GM21825 (cell line): ENCODE measurements at regions not wholly inside any gene's neighbourhood (a gene's known extent, or its start where the extent isn't known, plus 50 kb on each side); places are given as distances from the start of the nearest gene placed in this dataset.

ENCODE experiments used
- ATAC-seq: cut with Tn5 transposase; IDR thresholded peaks from one replicate; pipeline ENCODE4 v1.9.1; 2021; ENCODE audit warnings: mild to moderate bottlenecking, moderate library complexity; ENCODE audit not compliant: unreplicated experiment

DNA sequence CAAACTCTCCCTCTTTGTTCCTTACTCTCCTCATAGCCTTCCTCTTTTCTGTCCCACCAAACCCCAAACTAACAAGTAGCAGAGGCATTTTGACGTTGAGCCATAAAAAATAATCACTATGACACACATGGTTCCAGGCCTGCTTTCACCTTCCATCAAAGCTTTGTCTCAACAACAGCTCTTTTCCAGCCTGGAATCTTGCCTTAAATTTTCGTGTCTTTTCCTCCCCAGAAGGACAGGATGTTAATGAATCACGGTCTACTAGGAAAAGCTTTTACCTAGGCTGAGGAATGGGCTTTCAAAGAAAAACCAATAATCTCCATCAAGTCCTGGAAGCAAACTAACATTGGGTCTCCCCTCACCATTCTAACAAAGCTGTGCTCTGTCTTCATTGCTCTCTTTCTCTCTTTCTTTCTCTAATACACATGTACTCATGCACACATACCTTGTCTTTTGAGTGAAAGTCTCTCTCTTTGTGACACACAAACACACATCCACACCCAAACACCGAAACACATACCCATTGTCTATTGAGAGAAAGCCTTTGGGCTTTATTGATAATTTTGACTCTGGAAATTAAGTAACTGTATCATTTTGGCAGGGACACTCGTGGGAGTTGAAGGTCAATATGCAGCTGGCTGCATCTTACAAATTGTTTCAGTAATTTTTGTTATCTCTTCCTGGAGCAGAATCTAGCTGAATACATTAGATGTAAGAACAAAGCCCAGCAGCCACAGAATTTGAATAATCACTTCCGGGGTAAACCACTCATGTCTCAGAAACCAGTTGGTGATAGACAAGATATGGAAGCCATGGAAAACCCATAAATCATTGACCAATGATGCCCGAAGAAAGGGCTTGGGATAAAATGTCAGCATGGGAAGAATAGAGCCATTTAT lies 107.4 kb upstream of the SLC4A7 start:
- ATAC-seq: peak; percentile 55

DNA sequence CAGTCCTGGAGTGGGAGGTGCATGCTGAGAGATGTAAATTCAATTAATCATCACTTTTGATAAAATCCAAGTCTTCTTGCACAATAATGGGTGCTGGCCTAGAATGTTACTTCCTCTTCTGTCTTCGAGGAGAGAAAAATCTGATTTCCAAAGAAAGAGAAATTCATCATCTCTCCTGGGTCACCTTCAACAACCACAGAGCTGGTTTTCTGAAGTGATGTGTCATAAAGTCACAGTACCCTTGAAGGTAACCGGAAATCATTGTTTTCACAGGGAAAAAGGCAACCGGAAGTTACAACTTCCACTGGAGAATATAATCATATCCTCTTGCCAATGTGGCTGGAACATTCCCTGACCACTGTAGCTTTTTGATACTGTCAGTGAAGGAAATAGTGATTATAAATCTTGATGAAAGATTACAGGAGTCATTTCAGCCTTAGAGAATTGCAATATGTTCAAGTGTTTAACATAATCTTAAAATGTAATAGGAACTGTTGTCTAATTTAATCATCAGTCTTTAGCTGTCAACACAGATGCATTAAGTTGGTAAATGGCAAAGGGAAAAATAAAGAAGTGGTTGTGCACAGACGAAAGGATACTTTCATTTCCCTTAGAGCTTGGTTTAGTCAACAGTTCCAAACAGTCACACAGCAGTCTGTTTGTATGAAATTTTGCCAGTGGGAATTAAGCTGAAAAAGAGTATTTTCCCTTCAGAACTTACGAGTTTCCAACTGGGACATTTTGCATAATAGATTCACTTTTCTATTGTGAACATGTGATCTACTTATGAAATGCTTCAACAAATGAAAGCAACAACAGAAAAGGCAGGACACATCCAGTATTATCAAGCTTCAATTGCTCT lies 106.5 kb upstream of the SLC4A7 start:
- ATAC-seq: no peak

DNA sequence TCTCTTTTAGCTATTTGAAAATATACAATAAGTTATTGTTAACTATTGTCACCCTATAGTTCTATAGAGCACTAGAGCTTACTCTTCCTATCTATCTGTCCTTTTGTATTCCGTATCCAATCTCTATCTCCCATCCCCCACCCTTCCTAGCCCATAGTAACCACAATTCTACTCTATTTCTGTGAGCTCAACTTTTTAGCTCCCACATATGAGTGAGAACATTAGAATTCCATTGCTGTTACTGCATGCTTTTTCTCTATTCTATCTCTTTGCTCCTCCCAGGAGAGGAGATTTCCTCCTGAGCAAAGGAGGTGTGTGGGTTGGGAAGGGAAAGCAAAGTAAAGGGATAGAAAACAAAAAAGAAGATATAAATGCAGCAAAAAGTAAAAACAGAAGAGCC lies 105.6 kb upstream of the SLC4A7 start:
- no peak for ATAC-seq

DNA sequence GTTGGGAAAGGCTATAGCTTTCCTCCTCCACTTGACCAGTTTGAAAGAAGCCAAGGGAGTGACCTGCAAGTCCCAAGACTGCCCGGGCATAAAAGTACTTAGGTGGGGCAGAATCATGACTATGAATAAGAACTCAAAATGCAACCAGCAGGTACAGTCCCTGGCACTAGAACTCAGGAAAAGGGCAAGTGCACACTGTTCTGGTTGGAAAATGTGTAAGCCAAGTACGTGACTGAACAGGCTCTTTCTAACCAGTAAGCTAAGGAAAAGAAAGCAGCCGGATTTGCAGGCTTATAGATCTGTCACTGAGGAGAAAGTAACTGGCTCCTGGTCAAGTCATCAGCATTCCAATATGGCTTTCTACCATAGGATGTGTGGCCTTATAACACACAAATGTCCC lies 101.2 kb upstream of the SLC4A7 start:
- ATAC-seq: no peak

DNA sequence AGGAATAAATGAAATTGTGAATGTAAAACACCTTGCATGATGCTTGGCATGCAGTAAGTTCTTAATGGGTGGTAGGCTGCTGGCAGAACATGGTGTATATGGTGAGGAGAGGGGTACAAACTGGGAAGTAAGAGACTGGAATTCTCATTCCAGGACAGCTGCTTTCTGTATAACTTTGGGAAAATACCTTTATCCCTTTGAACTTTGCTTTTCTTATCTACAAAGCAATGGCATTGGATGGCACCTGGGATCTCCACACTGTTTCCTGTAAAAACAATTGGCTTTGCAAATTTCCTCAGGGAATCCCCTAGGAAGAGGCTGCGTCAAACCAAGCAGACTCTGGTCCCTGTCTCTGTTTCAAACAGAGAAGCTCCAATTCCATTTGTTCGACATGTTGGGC lies 100.7 kb upstream of the SLC4A7 start:
- no peak for ATAC-seq

DNA sequence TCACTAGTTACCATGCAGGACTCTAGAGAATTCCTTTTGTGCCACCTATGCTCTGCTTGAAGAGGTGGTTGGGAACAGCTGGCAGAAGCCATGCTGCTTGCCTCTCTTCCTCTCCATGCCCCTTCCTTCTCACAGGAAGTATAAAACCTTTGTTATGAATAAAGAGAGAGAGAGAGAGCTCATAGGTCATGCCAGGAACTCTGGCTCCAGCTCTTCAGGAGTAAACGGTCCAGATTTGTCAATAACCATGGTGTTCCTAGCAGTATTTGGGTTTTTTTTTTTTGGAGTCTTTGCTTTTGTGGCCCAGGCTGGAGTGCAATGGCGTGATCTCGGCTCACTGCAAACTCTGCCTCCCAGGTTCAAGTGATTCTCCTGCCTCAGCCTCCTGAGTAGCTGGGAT lies 97.7 kb upstream of the SLC4A7 start:
- ATAC-seq: no peak

DNA sequence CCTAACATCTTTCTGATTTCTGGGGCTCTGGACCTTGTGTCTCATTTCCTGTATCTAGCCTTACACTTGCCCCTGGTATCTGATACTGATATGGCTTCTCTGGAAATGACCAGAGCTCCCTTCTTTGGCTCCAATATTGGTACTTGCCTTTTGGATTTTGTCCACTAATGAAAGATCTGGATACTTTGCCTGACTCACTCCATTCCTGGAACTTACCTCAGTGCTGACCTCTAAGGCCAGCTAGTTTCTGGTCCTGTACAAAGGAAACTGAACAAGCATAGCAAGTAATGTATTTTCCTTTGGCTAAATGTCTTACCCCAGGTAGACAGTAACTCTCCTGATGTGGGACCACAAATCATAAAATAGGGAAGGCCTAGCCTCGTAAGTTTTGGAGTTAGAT lies 93.8 kb upstream of the SLC4A7 start:
- no peak for ATAC-seq

DNA sequence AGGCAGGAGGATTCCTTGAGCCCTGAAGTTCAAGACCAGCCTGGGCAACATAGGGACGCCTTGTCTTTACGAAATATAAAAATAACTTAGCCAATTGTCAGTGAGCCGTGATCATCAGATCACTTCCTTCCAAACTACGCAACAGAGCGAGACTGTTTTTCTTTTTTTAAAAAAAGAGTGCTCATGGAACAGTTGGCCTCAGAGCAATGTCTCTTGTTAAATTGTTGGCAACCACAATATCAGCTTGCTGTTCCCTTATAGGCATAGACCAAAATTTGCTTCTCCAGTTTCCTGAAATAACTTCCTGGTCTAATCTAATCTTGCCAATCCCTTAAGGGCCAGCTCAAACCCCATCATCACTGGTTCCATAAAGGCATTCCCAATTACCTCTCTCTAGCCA lies 93.3 kb upstream of the SLC4A7 start:
- ATAC-seq: no peak

DNA sequence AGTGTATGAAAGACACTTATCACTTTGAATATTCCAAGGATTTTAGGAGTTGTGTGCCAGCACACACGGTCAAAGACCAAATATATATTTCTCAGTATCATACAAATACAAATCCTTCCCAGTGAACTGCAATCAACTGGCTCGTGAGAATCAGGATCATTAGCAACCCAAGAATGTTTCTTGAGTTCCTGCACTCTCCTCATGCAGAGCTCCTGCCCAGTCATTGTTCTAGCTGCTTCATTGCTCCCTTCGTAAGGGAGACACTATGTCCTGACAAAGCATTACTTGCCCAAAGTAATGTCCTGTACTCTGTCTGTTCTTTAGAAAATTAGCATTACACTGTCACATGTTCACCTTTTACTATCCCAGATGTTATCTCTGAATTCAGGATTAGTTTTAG lies 92.0 kb upstream of the SLC4A7 start:
- no peak for ATAC-seq

DNA sequence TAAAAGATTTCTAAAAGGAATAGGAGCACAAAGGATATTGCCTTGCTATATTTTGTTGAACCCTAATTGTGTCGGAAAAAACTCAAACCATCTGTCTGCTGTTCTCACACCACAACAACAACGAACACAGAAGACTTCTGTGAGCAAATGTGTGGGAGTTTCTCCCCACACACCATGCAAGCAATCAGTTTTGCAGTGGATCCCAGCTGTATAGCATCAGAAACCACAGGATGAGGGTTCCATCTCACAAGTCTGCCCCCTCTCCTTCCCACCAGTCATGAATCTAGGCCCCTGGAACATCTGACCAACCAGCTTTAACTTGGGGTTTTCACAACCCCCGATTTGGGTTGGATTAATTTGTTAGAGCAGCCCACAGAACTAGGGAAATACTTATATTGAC lies 91.3 kb upstream of the SLC4A7 start:
- no peak for ATAC-seq

DNA sequence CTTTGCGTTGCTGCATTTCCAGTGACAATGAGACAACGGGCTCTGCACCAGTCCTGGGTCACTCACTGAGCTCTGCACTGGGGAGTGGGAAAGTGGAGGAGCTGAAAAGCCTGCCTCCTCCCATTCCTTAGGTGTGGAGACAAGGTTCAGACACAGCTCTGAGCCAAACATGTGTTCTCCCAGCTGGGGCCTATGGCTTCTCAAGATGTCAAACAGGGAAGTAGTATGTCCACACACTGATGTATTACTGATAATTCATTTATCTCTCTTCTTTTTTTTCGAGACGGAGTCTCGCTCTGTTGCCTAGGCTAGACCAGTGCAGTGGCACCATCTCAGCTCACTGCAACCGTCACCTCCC lies 90.2 kb upstream of the SLC4A7 start:
- no peak for ATAC-seq

DNA sequence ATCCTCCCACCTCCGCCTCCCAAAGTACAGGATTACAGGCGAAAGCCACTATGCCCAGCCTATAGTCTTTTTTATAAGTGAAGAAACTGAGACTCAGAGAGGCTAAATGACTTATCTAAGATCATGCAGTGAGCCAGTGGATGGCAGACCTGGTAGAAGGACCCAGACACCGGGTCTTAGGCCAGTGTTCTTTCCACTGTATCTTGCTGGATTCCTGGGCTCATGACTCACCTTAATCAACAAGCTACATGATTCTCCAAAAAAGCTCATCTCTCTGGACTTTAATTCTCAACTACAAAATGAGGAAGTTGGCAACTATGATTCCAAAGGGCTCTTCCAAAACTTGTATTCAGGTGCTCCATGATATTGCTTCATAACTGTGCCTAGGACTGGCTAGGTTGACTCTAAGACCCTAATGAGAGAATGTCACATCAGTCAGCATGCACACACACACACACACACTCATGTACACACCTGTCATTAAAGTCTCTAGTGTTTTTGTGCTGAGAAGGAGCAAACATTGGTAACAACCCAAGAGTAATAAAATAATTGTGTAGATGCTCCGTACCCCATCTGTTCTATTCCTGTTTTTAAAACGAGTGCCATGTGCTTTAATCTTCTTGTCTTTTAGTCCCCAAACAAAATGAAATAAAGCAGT lies 89.7 kb upstream of the SLC4A7 start:
- ATAC-seq: no peak

DNA sequence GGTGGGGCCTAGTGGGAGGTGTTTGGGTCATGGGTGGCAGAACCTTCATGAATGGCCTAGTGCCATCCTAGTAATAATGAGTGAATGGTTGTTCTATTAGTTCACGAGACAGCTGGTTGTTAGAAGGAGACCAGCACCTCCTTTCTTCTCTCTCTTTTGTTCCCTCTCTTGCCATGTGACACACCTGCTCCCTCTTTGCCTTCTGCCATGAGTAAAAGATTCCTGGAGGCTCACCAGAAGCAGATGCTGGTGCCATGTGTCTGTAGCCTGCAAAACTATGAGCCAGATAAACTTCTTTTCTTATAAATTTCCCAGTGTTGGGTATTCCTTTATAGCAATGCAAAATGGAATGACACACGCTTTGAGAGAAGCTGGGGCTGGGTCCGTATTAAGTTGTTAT lies 89.0 kb upstream of the SLC4A7 start:
- ATAC-seq: no peak

DNA sequence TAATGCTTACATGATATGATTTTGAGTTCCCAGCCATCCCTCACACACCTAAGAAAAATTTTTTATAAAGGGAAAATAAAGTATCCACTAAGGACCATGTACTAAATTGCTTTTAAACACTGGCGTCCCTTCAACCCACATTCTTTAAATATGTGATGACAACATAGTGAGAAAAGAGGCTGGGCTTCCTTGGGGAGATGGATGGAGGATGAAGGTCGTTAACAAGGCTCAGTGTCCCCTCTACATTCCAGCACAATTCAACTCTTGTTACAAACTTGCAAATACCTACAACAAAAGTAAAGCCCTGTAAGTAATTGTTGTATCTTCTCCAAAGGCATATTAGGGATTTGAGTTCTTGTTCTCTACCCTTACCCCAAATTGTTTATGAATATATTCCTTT lies 87.2 kb upstream of the SLC4A7 start:
- no peak for ATAC-seq

DNA sequence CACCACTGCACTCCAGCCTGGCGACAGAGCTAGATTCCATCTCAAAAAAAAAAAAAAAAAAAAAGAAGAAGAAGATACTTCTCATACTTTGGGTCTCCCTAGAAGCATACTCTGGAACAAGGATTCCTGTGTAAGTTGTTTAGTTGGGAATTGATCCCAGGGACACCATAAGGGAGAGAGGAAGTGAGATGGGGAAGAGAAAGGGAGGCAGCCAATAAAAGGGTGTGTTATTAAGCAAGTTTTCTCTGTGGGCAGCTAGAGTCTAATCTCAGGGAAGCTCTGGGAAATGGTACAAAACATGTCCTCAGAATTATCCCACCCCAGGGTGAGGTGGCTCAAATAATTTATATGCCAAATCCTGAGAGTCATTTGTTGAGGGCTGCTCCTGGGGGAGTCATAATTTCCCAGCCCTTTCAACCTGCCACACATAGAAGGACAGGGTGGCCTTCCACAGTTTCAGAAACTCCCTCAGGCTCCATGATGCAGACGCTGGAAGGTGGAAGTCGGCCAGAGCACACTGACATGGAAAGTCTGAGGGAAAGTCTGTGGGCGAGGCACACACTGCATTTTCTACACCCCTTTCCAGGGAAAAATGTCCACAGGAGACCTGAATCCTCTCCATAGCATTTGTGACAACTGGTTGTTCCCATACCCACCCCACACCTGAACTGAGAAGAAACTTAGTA lies 86.4 kb upstream of the SLC4A7 start:
- ATAC-seq: no peak

DNA sequence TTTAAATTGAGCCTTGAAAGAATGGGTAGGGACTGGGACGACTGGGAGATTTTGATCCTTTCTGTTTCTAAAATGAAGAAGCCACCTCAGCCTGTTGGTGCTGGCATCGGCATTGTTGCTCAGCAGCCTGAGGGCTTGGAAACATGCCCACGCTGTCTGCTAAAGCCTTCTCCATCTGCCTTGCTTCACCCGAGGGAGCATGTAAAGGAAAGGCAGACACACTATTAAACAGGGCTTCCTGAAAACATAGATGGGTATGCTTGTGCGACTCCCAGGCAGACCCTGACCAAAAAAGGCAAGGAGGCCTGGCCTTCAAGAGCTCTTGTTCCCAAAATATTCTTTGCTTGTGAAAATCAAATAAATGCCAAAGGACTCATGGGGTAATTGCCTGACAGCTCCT lies 84.2 kb upstream of the SLC4A7 start:
- no peak for ATAC-seq

DNA sequence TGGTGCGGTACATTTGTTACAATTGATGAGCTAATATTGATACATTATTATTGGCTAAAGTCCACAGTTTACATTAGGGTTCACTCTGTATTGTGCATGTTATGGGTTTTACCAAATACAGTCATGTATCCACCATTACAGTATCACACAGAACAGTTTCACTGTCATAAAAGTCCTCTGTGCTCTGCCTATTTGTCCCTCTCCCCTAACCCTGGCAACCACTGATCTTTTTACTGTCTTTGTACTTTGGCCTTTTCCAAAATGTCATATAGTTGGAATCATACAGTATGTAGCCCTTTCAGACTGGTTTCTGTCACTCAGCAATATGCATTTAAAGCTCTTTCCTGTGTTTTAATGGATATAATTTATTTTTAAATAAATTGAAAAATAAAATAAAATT lies 83.1 kb upstream of the SLC4A7 start:
- ATAC-seq: no peak

DNA sequence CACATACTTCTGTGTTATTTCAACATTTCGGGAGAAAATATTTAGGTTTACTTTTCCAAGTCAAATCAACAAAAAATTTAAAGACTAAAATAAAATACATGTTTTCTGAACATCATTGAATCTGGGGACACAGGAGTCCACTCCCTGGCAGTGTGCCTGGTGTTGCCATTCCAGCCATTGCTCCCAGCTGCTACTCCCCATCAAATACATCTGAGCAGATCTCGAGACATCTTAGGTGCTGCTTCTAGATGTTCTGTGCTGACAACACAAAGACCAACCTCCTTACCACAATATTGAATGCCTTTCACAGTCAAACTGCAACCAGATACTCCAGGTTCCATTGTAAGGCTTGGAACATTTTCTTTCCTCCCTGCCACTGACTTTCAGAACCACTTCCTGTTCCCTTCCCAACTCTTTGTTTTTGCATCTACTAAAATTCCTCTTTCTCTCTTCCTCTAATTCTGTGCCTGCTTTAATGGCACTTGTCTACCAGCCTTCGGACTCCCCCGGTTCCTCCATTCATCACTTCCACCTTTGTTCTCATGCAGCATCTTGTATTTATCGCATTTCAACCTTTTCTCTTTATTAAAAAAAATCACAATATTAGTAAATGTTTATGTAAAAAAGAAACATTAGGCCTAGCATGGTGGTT lies 81.1 kb upstream of the SLC4A7 start:
- ATAC-seq: no peak

DNA sequence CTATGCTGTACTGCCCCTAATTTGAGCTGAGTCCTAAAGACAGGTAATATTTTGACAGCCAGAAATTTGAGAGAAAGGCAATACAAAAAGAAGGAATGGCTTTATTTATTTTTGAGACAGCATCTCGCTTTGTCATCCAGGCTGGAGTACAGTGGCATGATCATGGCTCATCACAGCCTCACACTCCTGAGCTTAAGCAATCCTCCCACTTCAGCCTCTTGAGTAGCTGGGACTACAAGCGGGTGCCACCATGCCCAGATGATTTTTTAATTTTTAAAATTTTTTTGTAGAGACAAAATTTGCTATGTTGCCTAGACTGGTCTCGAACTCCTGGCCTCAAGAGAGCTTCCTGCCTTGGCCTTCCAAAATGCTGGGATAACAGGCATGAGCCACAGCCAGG lies 77.4 kb upstream of the SLC4A7 start:
- no peak for ATAC-seq

DNA sequence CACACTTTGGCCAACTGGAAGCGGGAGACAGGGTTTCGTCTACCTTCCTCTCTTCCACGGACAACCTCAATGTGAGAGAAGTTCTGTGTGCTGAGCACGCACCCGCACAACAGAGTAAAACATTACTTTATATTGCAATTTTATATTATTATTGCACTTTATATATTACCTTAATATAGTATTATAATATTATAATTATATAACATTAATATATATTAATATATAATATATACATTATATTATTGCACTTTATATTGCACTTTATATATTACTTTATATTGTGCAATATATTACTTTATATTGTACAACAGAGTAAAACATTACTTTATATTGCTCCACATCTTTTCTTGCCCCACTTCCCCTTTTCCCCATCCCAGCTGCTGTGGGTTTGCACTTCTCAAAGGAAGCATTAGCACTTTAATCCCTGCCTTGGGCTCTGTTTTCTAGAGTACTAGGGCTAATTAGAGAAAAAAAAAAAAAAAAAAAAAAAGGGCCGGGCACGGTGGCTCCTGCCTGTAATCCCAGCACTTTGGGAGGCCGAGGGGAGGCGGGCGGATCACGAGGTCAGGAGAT lies 76.4 kb upstream of the SLC4A7 start:
- ATAC-seq: no peak
